ENCODE measurements at regions not wholly inside any gene's neighbourhood (a gene's known extent, or its start where the extent isn't known, plus 50 kb on each side); places are given as distances from the start of the nearest gene placed in this dataset.

DNA sequence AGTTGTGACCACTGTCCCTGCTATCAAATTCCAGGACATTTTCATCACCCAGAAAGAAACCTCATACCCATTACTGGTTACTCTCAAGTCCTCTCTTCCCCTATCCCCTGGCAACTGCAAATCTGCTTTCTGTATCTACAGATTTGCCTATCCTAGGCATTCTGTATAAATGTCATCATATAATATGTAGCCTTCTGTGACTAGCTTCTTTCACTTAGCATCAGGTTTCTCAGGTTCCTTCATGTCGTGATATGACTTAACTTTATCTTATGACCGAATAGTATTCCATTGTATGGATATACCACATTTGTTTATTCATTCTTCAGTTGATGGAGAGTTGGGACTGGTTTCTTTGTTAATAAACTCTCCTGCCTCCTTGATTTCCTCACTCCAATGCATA, 60.5 kb downstream of the PMAIP1 start:
- no peak for TF ChIP-seq CTCF (conservative IDR thresholded peaks at IDR 0.05; ENCODE audit: control insufficient read depth, insufficient read depth, low read depth, low read length)
- no peak overlapping the region for H3K4me3 ChIP-seq (ENCODE audit: control insufficient read depth, low read depth, low read length)
- DNase-seq (ENCODE audit: low read depth), result no peak

- no peak for DNase-seq (ENCODE audit: low read depth)
- no peak for TF ChIP-seq CTCF (conservative IDR thresholded peaks at IDR 0.05; ENCODE audit: control insufficient read depth, insufficient read depth, low read depth, low read length)
- no peak overlapping the region for H3K4me3 ChIP-seq (ENCODE audit: control insufficient read depth, low read depth, low read length)
Observed at GRCh38 chr18:59959606-59960005, 59.8 kb downstream of the PMAIP1 start.

- H3K4me3 ChIP-seq (ENCODE audit: control insufficient read depth, low read depth, low read length), result no peak overlapping the region
- DNase-seq (ENCODE audit: low read depth), result peak; percentile 35
- TF ChIP-seq CTCF (conservative IDR thresholded peaks at IDR 0.05; ENCODE audit: control insufficient read depth, insufficient read depth, low read depth, low read length), result no peak
Observed at GRCh38 chr18:59959073-59959472, 59.3 kb downstream of the PMAIP1 start.

GRCh38 chr18:59957957-59958356, 58.2 kb downstream of the PMAIP1 start:
- peak; percentile 68 for DNase-seq (ENCODE audit: low read depth)
- H3K4me3 ChIP-seq (ENCODE audit: control insufficient read depth, low read depth, low read length), result no peak overlapping the region
- no peak for TF ChIP-seq CTCF (conservative IDR thresholded peaks at IDR 0.05; ENCODE audit: control insufficient read depth, insufficient read depth, low read depth, low read length)

GRCh38 chr18:59954755-59955156, 55.0 kb downstream of the PMAIP1 start:
- no peak for TF ChIP-seq CTCF (conservative IDR thresholded peaks at IDR 0.05; ENCODE audit: control insufficient read depth, insufficient read depth, low read depth, low read length)
- DNase-seq (ENCODE audit: low read depth), result peak; percentile 58
- no peak overlapping the region for H3K4me3 ChIP-seq (ENCODE audit: control insufficient read depth, low read depth, low read length)

GRCh38 chr18:59954241-59954640, 54.4 kb downstream of the PMAIP1 start:
- DNase-seq (ENCODE audit: low read depth), result peak; percentile 2
- no peak for TF ChIP-seq CTCF (conservative IDR thresholded peaks at IDR 0.05; ENCODE audit: control insufficient read depth, insufficient read depth, low read depth, low read length)
- H3K4me3 ChIP-seq (ENCODE audit: control insufficient read depth, low read depth, low read length), result no peak overlapping the region
